GM23248 (cell line): ENCODE measurements at regions not wholly inside any gene's neighbourhood (a gene's known extent, or its start where the extent isn't known, plus 50 kb on each side); places are given as distances from the start of the nearest gene placed in this dataset.

Experiments used
- DNase-seq: peaks from one replicate; pipeline ENCODE4 v3.0.0-alpha.2; 2015
- H2AFZ ChIP-seq: fragments of 200-600 bp; sonication (generic); 2 replicates; pipeline ENCODE4 v1.6.1; 2016; ENCODE audit warnings: antibody characterized with exemption
- H3F3A ChIP-seq: fragments of 200-600 bp; sonication (generic); 2 replicates; pipeline ENCODE4 v1.6.1; 2016; ENCODE audit warnings: mild to moderate bottlenecking, antibody characterized with exemption, mixed run types; ENCODE audit not compliant: insufficient read depth
- H3K27ac ChIP-seq: fragments of 200-600 bp; sonication (generic); 2 replicates; pipeline ENCODE4 v1.5.1; 2016; ENCODE audit warnings: mild to moderate bottlenecking
- H3K27me3 ChIP-seq: fragments of 200-600 bp; sonication (generic); replicated peaks from 2 replicates; pipeline ENCODE4 v1.6.1; 2016; ENCODE audit warnings: mild to moderate bottlenecking; ENCODE audit not compliant: insufficient read depth
- H3K36me3 ChIP-seq: fragments of 200-600 bp; sonication (generic); 2 replicates; pipeline ENCODE4 v1.6.1; 2016; ENCODE audit warnings: low read depth, mild to moderate bottlenecking
- H3K4me1 ChIP-seq: fragments of 200-600 bp; sonication (generic); 2 replicates; pipeline ENCODE4 v1.6.1; 2016; ENCODE audit warnings: mild to moderate bottlenecking; ENCODE audit not compliant: insufficient read depth
- H3K4me2 ChIP-seq: fragments of 200-600 bp; sonication (generic); one replicate; pipeline ENCODE4 v1.6.1; 2016; ENCODE audit warnings: mild to moderate bottlenecking; ENCODE audit not compliant: unreplicated experiment
- H3K4me3 ChIP-seq: fragments of 200-600 bp; sonication (generic); 2 replicates; pipeline ENCODE4 v1.5.1; 2016; ENCODE audit warnings: mild to moderate bottlenecking
- H3K79me2 ChIP-seq: fragments of 200-600 bp; sonication (generic); 2 replicates; pipeline ENCODE4 v1.6.1; 2016; ENCODE audit warnings: mild to moderate bottlenecking; ENCODE audit not compliant: insufficient read depth
- H3K9ac ChIP-seq: fragments of 200-600 bp; sonication (generic); 2 replicates; pipeline ENCODE4 v1.6.1; 2016; ENCODE audit warnings: mild to moderate bottlenecking
- H3K9me2 ChIP-seq: fragments of 200-600 bp; sonication (generic); 2 replicates; pipeline ENCODE4 v1.6.1; 2016; ENCODE audit warnings: mixed run types, mild to moderate bottlenecking, moderate library complexity; ENCODE audit not compliant: insufficient read depth
- H3K9me3 ChIP-seq: fragments of 200-600 bp; sonication (generic); one replicate; pipeline ENCODE4 v1.6.1; 2017; ENCODE audit warnings: low read depth
- H4K20me1 ChIP-seq: fragments of 200-600 bp; sonication (generic); 2 replicates; pipeline ENCODE4 v1.6.0; 2016; ENCODE audit not compliant: insufficient read depth
- EZH2 ChIP-seq: fragments of 200-600 bp; sonication (generic); IDR thresholded peaks from 2 replicates; pipeline ENCODE4 v1.6.1; 2018; ENCODE audit warnings: antibody characterized with exemption, mild to moderate bottlenecking; ENCODE audit not compliant: insufficient read depth, poor library complexity, severe bottlenecking
- EZH2phosphoT487 ChIP-seq: fragments of 200-600 bp; sonication (generic); IDR thresholded peaks from 2 replicates; pipeline ENCODE4 v1.6.1; 2018; ENCODE audit warnings: antibody characterized with exemption, moderate library complexity, mild to moderate bottlenecking, low read depth; ENCODE audit not compliant: insufficient read depth
- WGBS, 2 experiments: methylation state at CpG; one replicate each; pipeline ENCODE4 v1.1.6; 2015 to 2017; ENCODE audit warnings: low lambda C conversion rate in 2 of 2, low coverage in 1 of 2; ENCODE audit errors: missing lambda C conversion rate in 2 of 2; 5-methylcytosine and 5-hydroxymethylcytosine counted together
- in situ Hi-C: fragments of 300-500 bp; cut with MboI; formaldehyde crosslinking; loops from 2 replicates; pipeline ENCODE4 v1.15.0; 2020

DNA sequence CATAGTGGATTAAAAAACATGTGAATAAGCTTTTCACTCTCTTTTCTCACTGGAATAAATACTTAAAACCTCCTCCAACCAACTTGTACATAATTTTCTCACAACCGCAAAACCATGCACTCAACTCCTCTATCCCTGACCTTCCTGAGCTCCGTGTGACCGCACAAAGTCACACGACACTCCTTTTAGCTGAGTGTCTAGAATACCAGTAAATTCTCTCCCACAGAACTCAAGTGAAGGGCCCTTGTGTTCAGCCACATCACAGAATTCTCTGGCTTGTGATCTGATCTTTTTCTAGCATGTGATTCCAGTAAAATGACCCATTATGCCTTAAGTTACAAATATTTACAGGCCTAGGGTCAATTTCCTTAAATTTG, 91.2 kb upstream of the ARL4C start:
- Histone ChIP-seq H3K36me3 (no peaks in the 10 kb centered on the region), H4K20me1 (no peaks in the 10 kb centered on the region), H3K9me2 (no peaks in the 10 kb centered on the region), H3F3A (0 out of 2 replicates have a peak, but pooled peaks cover 3% of the 10 kb centered on the region), H3K27ac (no peak overlapping the region), H3K79me2 (no peaks in the 10 kb centered on the region), H3K27me3 (0 out of 2 replicates have a peak, but pooled peaks cover 3% of the 10 kb centered on the region), H3K4me2 (no peak overlapping the region), H3K4me3 (no peak overlapping the region), H3K9me3 (no peaks in the 10 kb centered on the region), H3K9ac (no peak overlapping the region), H2AFZ (no peak overlapping the region), H3K4me1 (peaks cover 9% of the 10 kb centered on the region; the same call in 1 of the 2 replicates)
- DNase-seq: no peak
- WGBS, 2 experiments: 97 to 99% methylated on average over 4 of the region's 4 CpGs
- in situ Hi-C loops: no loop called here
- TF ChIP-seq EZH2: no peak
- no peak for TF ChIP-seq EZH2phosphoT487

DNA sequence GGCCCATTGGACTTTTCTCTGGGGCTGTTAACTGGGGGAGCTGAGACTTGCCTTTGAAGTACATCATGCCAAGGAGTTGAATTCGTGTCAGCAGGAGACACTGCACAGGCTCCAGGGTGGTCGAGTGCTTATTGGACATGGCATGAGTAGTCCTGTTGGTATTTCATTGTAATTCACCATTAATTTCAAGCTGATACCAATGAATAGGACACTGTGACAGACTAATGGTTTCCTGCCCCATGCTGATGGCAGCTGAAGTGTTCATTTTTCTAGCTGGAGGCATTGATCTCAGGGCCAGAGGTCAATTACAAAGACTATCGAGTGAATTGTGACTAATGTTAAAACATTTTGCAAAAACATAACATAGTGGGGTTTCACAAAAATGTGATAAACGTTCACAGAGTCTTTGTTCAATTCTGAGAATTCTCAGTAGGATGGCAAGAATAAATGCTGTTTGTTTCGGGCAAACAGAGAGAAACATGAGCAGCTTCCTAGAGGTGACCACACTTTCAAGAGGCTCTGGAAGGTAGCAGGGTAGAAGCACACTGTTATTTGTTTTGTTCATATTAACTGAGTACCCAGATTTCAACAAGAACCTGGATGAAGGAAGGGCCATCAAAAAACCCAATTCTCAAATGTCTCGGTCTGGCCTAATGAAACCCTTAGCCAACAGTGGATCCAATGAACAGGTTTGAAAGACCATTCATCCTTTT, 90.6 kb upstream of the ARL4C start:
- Histone ChIP-seq H3F3A (0 out of 2 replicates have a peak, but pooled peaks cover 3% of the 10 kb centered on the region), H2AFZ (no peak overlapping the region), H3K9me2 (no peaks in the 10 kb centered on the region), H3K27ac (no peak overlapping the region), H3K9ac (no peak overlapping the region), H3K4me2 (no peak overlapping the region), H3K9me3 (no peaks in the 10 kb centered on the region), H4K20me1 (no peaks in the 10 kb centered on the region), H3K27me3 (0 out of 2 replicates have a peak, but pooled peaks cover 3% of the 10 kb centered on the region), H3K79me2 (no peaks in the 10 kb centered on the region), H3K4me3 (no peak overlapping the region), H3K4me1 (peaks cover 9% of the 10 kb centered on the region; the same call in 1 of the 2 replicates), H3K36me3 (no peaks in the 10 kb centered on the region)
- 41 to 43% methylated on average over 6 of the region's 6 CpGs for WGBS, 2 experiments
- TF ChIP-seq EZH2 (no peak), EZH2phosphoT487 (no peak)
- no peak for DNase-seq
- in situ Hi-C loops: no loop called here

DNA sequence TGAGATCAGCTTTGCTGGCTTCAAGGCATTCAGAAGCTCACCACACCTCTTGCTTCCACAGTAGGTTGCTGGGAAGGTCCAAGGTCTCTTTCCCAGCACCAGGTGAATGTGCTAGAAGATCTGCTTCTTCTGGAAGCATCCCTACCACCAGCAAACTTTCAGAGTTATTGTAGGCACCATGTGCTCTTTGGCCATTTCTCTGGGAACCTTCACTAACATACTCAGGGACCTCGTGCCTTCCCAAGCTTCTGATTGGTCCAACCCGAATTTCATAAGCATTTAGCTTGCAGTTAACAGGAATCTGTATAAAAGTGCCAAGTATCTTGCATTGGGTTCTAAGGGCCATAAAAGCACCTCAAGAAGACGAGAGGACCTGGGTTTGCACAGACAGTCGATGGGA, 86.5 kb upstream of the ARL4C start:
- in situ Hi-C loops: no loop called here
- no peaks in the 10 kb centered on the region for H3K9me3 ChIP-seq
- no peak overlapping the region for H2AFZ ChIP-seq
- H3K9me2 ChIP-seq: no peaks in the 10 kb centered on the region
- 0 out of 2 replicates have a peak, but pooled peaks cover 3% of the 10 kb centered on the region for H3K27me3 ChIP-seq
- peaks cover 9% of the 10 kb centered on the region for H3K4me1 ChIP-seq
- peaks cover 9% of the 10 kb centered on the region; the same call in 1 of the 2 replicates for H3F3A ChIP-seq
- H3K79me2 ChIP-seq: no peaks in the 10 kb centered on the region
- H3K36me3 ChIP-seq: no peaks in the 10 kb centered on the region
- DNase-seq: no peak
- TF ChIP-seq EZH2phosphoT487 (no peak), EZH2 (no peak)
- 76 to 83% methylated on average over 4 of the region's 4 CpGs for whole genome bisulfite sequencing, 2 experiments
- no peak overlapping the region for H3K27ac ChIP-seq
- no peak overlapping the region for H3K4me3 ChIP-seq
- no peak overlapping the region for H3K9ac ChIP-seq
- no peak overlapping the region for H3K4me2 ChIP-seq
- no peaks in the 10 kb centered on the region for H4K20me1 ChIP-seq

DNA sequence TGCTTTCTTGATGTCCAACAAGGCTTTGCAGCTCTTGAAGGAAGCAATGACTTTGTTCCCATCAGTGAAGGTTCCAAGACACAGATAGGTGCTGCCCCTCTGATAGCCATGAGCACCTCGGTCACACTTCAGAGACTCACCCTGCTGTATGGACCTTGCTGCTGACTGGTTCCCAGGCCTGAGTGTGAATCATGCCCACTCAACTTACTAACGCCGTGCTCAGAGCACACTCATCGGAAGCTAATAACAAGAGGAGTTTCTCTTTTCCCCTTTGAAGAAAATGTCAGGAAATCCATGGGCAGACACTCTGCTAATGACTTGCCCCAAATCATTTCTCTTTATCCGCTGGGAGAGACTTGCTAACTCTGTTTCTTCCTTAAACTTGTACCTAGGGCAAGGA, 83.8 kb upstream of the ARL4C start:
- Histone ChIP-seq H3K4me1 (no peaks in the 10 kb centered on the region; the same call in none of the 2 replicates), H3K9me2 (no peaks in the 10 kb centered on the region), H3K4me2 (no peak overlapping the region), H3K36me3 (no peaks in the 10 kb centered on the region), H4K20me1 (no peaks in the 10 kb centered on the region), H3K27ac (no peak overlapping the region), H2AFZ (no peak overlapping the region), H3K9me3 (no peaks in the 10 kb centered on the region), H3F3A (peaks cover 5% of the 10 kb centered on the region; the same call in 1 of the 2 replicates), H3K9ac (no peak overlapping the region), H3K4me3 (no peak overlapping the region), H3K27me3 (0 out of 2 replicates have a peak, but pooled peaks cover 3% of the 10 kb centered on the region), H3K79me2 (no peaks in the 10 kb centered on the region)
- WGBS, 2 experiments: 54 to 65% methylated on average over 5 of the region's 5 CpGs
- peak; percentile 53 for DNase-seq
- TF ChIP-seq EZH2 (no peak), EZH2phosphoT487 (no peak)
- in situ Hi-C loops: no loop called here
